Common myeloid progenitor, CD34-positive (primary cell): ENCODE measurements at regions not wholly inside any gene's neighbourhood (a gene's known extent, or its start where the extent isn't known, plus 50 kb on each side); places are given as distances from the start of the nearest gene placed in this dataset.

Experiments used
- CTCF ChIA-PET: fragments of 350-600 bp; sonication (Branson Sonifier 250); formaldehyde crosslinking; loops from one replicate; lab custom pipeline; 2021; ENCODE audit warnings: antibody characterized with exemption; lab: Charles Lee
- POLR2A ChIA-PET: fragments of 350-600 bp; sonication (Branson Sonifier 250); formaldehyde crosslinking; loops from one replicate; lab custom pipeline; 2021; ENCODE audit warnings: antibody characterized with exemption; lab: Charles Lee
- DNase-seq, 3 donors: peaks; one replicate each; pipeline versions ENCODE4 v3.0.0 to v3.0.0-alpha.2; 2013
- H3K27ac ChIP-seq, 2 experiments: 1 replicate in 1 of 2; 2 replicates in 1 of 2; pipeline ENCODE4 v1.7.0; 2013; ENCODE audit warnings: inconsistent platforms in 2 of 2, low read length in 2 of 2, mild to moderate bottlenecking in 2 of 2, low read depth in 1 of 2, moderate library complexity in 1 of 2; ENCODE audit not compliant: severe bottlenecking in 2 of 2, insufficient read depth in 1 of 2, poor library complexity in 1 of 2
- H3K27me3 ChIP-seq, 5 experiments: replicated peaks in 2 of 5; 1 replicate in 3 of 5; 2 replicates in 2 of 5; pipeline versions ENCODE4 v1.6.1 to v1.7.0; 2013; ENCODE audit warnings: low read length in 4 of 5, mild to moderate bottlenecking in 2 of 5, moderate library complexity in 2 of 5, inconsistent platforms in 1 of 5; ENCODE audit not compliant: insufficient read depth in 5 of 5, control insufficient read depth in 4 of 5
- H3K36me3 ChIP-seq, 4 experiments: 1 replicate in 2 of 4; 2 replicates in 2 of 4; pipeline versions ENCODE4 v1.6.1 to v1.7.0; 2013; ENCODE audit warnings: low read length in 3 of 4, control low read depth in 1 of 4, mild to moderate bottlenecking in 1 of 4; ENCODE audit not compliant: control insufficient read depth in 4 of 4, insufficient read depth in 4 of 4
- H3K4me1 ChIP-seq, 4 experiments: 1 replicate in 3 of 4; 2 replicates in 1 of 4; pipeline versions ENCODE4 v1.6.1 to v1.7.1; 2013; ENCODE audit warnings: low read length in 3 of 4, mild to moderate bottlenecking in 3 of 4, control low read depth in 1 of 4, inconsistent platforms in 1 of 4, moderate library complexity in 1 of 4; ENCODE audit not compliant: control insufficient read depth in 4 of 4, insufficient read depth in 4 of 4; ENCODE audit errors: control extremely low read depth in 1 of 4
- H3K4me3 ChIP-seq, 7 experiments: 1 replicate in 4 of 7; 2 replicates in 3 of 7; pipeline versions ENCODE4 v1.5.1 to v1.7.0; 2013; ENCODE audit warnings: mild to moderate bottlenecking in 7 of 7, low read length in 6 of 7, moderate library complexity in 6 of 7, inconsistent platforms in 2 of 7, low read depth in 2 of 7, control low read depth in 1 of 7; ENCODE audit not compliant: insufficient read depth in 4 of 7, control insufficient read depth in 1 of 7; ENCODE audit errors: extremely low read depth in 1 of 7
- H3K9me3 ChIP-seq, 5 experiments: 1 replicate in 4 of 5; 2 replicates in 1 of 5; pipeline versions ENCODE4 v1.6.1 to v1.7.1; 2013; ENCODE audit warnings: low read length in 4 of 5, mild to moderate bottlenecking in 2 of 5, inconsistent platforms in 1 of 5, low read depth in 1 of 5, moderate library complexity in 1 of 5; ENCODE audit not compliant: control insufficient read depth in 4 of 5, insufficient read depth in 2 of 5; ENCODE audit errors: control extremely low read depth in 1 of 5
- WGBS: methylation state at CpG from one replicate; pipeline ENCODE4 v1.1.5; 2013; ENCODE audit not compliant: insufficient coverage; 5-methylcytosine and 5-hydroxymethylcytosine counted together

- Histone ChIP-seq H3K27me3 (no peaks in the 10 kb centered on the region), H3K27ac (no peak overlapping the region), H3K4me3 (no peak overlapping the region), H3K4me1 (no peaks in the 10 kb centered on the region), H3K9me3 (no peaks in the 10 kb centered on the region), H3K36me3 (no peaks in the 10 kb centered on the region)
- ChIA-PET POLR2A (no interaction called here), CTCF (no interaction called here)
- WGBS, result no CpG with 5 or more reads among the region's 1 CpG
- DNase-seq, result no peak
These were observed 498.4 kb upstream of the LRRN3 start for GRCh38 chr7:110592557-110592956.

GRCh38 chr7:110593355-110593754 is 497.6 kb upstream of the LRRN3 start:
- Histone ChIP-seq H3K27me3 (no peaks in the 10 kb centered on the region), H3K4me3 (no peak overlapping the region), H3K36me3 (no peaks in the 10 kb centered on the region), H3K27ac (no peak overlapping the region), H3K9me3 (no peaks in the 10 kb centered on the region), H3K4me1 (no peaks in the 10 kb centered on the region)
- ChIA-PET POLR2A (no interaction called here), CTCF (no interaction called here)
- WGBS, result no CpG with 5 or more reads among the region's 1 CpG
- no peak for DNase-seq

- CTCF ChIA-PET, result no interaction called here
- Histone ChIP-seq H3K36me3 (no peaks in the 10 kb centered on the region), H3K4me3 (no peak overlapping the region), H3K4me1 (no peaks in the 10 kb centered on the region), H3K9me3 (no peaks in the 10 kb centered on the region), H3K27ac (no peak overlapping the region), H3K27me3 (no peaks in the 10 kb centered on the region)
- no peak for DNase-seq
- POLR2A ChIA-PET, result no interaction called here
These were observed 495.2 kb upstream of the LRRN3 start for GRCh38 chr7:110595694-110596093.

- H3K4me1 ChIP-seq, result no peaks in the 10 kb centered on the region
- no peak for DNase-seq
- POLR2A ChIA-PET, result no interaction called here
- no peaks in the 10 kb centered on the region for H3K36me3 ChIP-seq
- H3K9me3 ChIP-seq, result no peaks in the 10 kb centered on the region
- H3K27ac ChIP-seq, result no peak overlapping the region
- no peaks in the 10 kb centered on the region for H3K27me3 ChIP-seq
- H3K4me3 ChIP-seq, result no peak overlapping the region
- CTCF ChIA-PET, result no interaction called here
- WGBS, result 82% methylated on average over 5 of the region's 5 CpGs
These were observed 490.0 kb upstream of the LRRN3 start for GRCh38 chr7:110600956-110601355.

GRCh38 chr7:110601710-110602109 is 489.2 kb upstream of the LRRN3 start:
- no peaks in the 10 kb centered on the region for H3K9me3 ChIP-seq
- ChIA-PET CTCF (no interaction called here), POLR2A (no interaction called here)
- H3K27me3 ChIP-seq, result no peaks in the 10 kb centered on the region
- no peak overlapping the region for H3K27ac ChIP-seq
- 93% methylated on average over 1 of the region's 1 CpG for WGBS
- DNase-seq, result no peak
- no peak overlapping the region for H3K4me3 ChIP-seq
- H3K36me3 ChIP-seq, result no peaks in the 10 kb centered on the region
- no peaks in the 10 kb centered on the region for H3K4me1 ChIP-seq

GRCh38 chr7:110604206-110604605 is 486.7 kb upstream of the LRRN3 start:
- no peak for DNase-seq
- Histone ChIP-seq H3K36me3 (no peaks in the 10 kb centered on the region), H3K27me3 (no peaks in the 10 kb centered on the region), H3K9me3 (no peaks in the 10 kb centered on the region), H3K27ac (no peak overlapping the region), H3K4me1 (no peaks in the 10 kb centered on the region), H3K4me3 (no peak overlapping the region)
- WGBS, result 100% methylated on average over 2 of the region's 4 CpGs
- ChIA-PET CTCF (no interaction called here), POLR2A (no interaction called here)

- Histone ChIP-seq H3K27ac (no peak overlapping the region), H3K4me3 (no peak overlapping the region), H3K9me3 (no peaks in the 10 kb centered on the region), H3K27me3 (no peaks in the 10 kb centered on the region), H3K4me1 (no peaks in the 10 kb centered on the region), H3K36me3 (no peaks in the 10 kb centered on the region)
- CTCF ChIA-PET, result no interaction called here
- POLR2A ChIA-PET, result no interaction called here
- DNase-seq, result no peak
These were observed 486.0 kb upstream of the LRRN3 start for GRCh38 chr7:110604885-110605284.
